ENCODE measurements at regions not wholly inside any gene's neighbourhood (a gene's known extent, or its start where the extent isn't known, plus 50 kb on each side); places are given as distances from the start of the nearest gene placed in this dataset.

GRCh38 chr4:170772429-170772828 lies 682.7 kb upstream of the AADAT start:
- Histone ChIP-seq H3K4me2 (ENCODE audit: insufficient read depth, low read length) (no peak overlapping the region), H3K4me3 (replicated peaks in 1 of 3; ENCODE audit: insufficient read depth in 1 of 3, low read depth in 1 of 3, low read length in 3 of 3) (no peak overlapping the region), H4K20me1 (replicated peaks; ENCODE audit: control insufficient read depth, extremely low read depth, insufficient read depth, low read length) (no peaks in the 10 kb centered on the region), H3K27me3 (ENCODE audit: control insufficient read depth in 2 of 2, insufficient read depth in 2 of 2, low read length in 2 of 2) (no peaks in the 10 kb centered on the region), H3K9ac (replicated peaks; ENCODE audit: extremely low read depth, insufficient read depth, low read length) (no peak overlapping the region), H2AFZ (ENCODE audit: low read depth, low read length) (no peak overlapping the region), H3K36me3 (ENCODE audit: control insufficient read depth in 2 of 2, extremely low read depth in 1 of 2, insufficient read depth in 2 of 2, low read length in 2 of 2) (no peaks in the 10 kb centered on the region), H3K9me1 (replicated peaks; ENCODE audit: control insufficient read depth, extremely low read depth, insufficient read depth, low read length) (no peaks in the 10 kb centered on the region), H3K9me3 (replicated peaks; ENCODE audit: control insufficient read depth, insufficient read depth, low read length) (peaks cover 3% of the 10 kb centered on the region), H3K27ac (ENCODE audit: insufficient read depth, low read depth, low read length) (no peak overlapping the region), H3K4me1 (ENCODE audit: control insufficient read depth, extremely low read depth, insufficient read depth, low read length) (no peaks in the 10 kb centered on the region), H3K79me2 (ENCODE audit: control insufficient read depth, insufficient read depth, low read length) (no peaks in the 10 kb centered on the region)
- dilution Hi-C loops (cut with MboI; ENCODE audit: extremely low pct_ligation_motif_present, low sequenced_read_pairs), result no loop called here
- intact Hi-C loops (cut with micrococcal nuclease), result no loop called here
- TF ChIP-seq FOS (IDR thresholded peaks at IDR 0.05; ENCODE audit: borderline replicate concordance, insufficient read depth, low read length) (no peak), POLR2A (IDR thresholded peaks at IDR 0.05; ENCODE audit: low read depth, low read length) (no peak), POLR2AphosphoS5 (IDR thresholded peaks at IDR 0.05; ENCODE audit: insufficient read depth, low read depth, low read length) (no peak), EZH2 (IDR thresholded peaks at IDR 0.05; ENCODE audit: borderline replicate concordance, low read depth, low read length, severe bottlenecking) (no peak), MYC (IDR thresholded peaks at IDR 0.05; ENCODE audit: low read depth, low read length) (no peak), JUN (IDR thresholded peaks at IDR 0.05; ENCODE audit: borderline replicate concordance, insufficient read depth, insufficient read length, low read depth) (no peak), GATA2 (IDR thresholded peaks at IDR 0.05; ENCODE audit: insufficient read depth, insufficient read length, low read depth, low read length) (no peak)
- TF ChIP-seq, protein P1, sequence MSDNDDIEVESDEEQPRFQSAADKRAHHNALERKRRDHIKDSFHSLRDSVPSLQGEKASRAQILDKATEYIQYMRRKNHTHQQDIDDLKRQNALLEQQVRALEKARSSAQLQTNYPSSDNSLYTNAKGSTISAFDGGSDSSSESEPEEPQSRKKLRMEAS (IDR thresholded peaks at IDR 0.05; ENCODE audit: insufficient read depth, insufficient read length), result no peak
- TF ChIP-seq, protein P2, sequence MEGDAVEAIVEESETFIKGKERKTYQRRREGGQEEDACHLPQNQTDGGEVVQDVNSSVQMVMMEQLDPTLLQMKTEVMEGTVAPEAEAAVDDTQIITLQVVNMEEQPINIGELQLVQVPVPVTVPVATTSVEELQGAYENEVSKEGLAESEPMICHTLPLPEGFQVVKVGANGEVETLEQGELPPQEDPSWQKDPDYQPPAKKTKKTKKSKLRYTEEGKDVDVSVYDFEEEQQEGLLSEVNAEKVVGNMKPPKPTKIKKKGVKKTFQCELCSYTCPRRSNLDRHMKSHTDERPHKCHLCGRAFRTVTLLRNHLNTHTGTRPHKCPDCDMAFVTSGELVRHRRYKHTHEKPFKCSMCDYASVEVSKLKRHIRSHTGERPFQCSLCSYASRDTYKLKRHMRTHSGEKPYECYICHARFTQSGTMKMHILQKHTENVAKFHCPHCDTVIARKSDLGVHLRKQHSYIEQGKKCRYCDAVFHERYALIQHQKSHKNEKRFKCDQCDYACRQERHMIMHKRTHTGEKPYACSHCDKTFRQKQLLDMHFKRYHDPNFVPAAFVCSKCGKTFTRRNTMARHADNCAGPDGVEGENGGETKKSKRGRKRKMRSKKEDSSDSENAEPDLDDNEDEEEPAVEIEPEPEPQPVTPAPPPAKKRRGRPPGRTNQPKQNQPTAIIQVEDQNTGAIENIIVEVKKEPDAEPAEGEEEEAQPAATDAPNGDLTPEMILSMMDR (IDR thresholded peaks at IDR 0.05; ENCODE audit: extremely low read depth in 1 of 2, insufficient read depth in 1 of 2, low read depth in 1 of 2, low read length in 2 of 2), result no peak
- FAIRE-seq (no peak), DNase-seq (ENCODE audit: low read depth, low spot score) (no peak)
- no TSS peak for BruUV-seq (replicated peaks)
- ChIA-PET POLR2A (no interaction called here), CTCF (no interaction called here)
